Uterus (tissue), 3 donors: ENCODE measurements at regions not wholly inside any gene's neighbourhood (a gene's known extent, or its start where the extent isn't known, plus 50 kb on each side); places are given as distances from the start of the nearest gene placed in this dataset.
A peak's percentile ranks its signal among the peaks of the same experiment; 100 is the strongest.

Source experiments
- DNase-seq, 2 donors: peaks; one replicate each; pipeline ENCODE4 v3.0.0-alpha.2; 2019 to 2020
- H3K27ac ChIP-seq, 2 donors: fragments of 200-600 bp; sonication (generic); 1 replicate in 1 of 2; 2 replicates in 1 of 2; pipeline ENCODE4 v1.5.1; 2016 to 2018
- H3K27me3 ChIP-seq, 2 donors: fragments of 200-600 bp; sonication (generic); one replicate each; pipeline ENCODE4 v1.5.1; 2018 to 2019; ENCODE audit warnings: control low read depth in 1 of 2
- H3K36me3 ChIP-seq, 2 donors: fragments of 200-600 bp; sonication (generic); one replicate each; pipeline ENCODE4 v1.5.1; 2019; ENCODE audit warnings: control low read depth in 1 of 2
- H3K4me1 ChIP-seq, 2 donors: fragments of 200-600 bp; sonication (generic); one replicate each; pipeline ENCODE4 v1.5.1; 2018 to 2019; ENCODE audit warnings: control low read depth in 1 of 2
- H3K4me3 ChIP-seq, 2 donors: fragments of 200-600 bp; sonication (generic); 1 replicate in 1 of 2; 2 replicates in 1 of 2; pipeline ENCODE4 v1.5.1; 2018 to 2019; ENCODE audit warnings: mild to moderate bottlenecking in 1 of 2
- H3K9me3 ChIP-seq, 2 donors: fragments of 200-600 bp; sonication (generic); one replicate each; pipeline ENCODE4 v1.5.1; 2019; ENCODE audit warnings: control low read depth in 1 of 2
- CTCF ChIP-seq, 4 experiments: fragments of 200-600 bp in 2 of 4; fragments of 450-650 bp in 2 of 4; sonication (generic) in 2 of 4; IDR thresholded peaks; one replicate each; pipeline ENCODE4 v1.5.1; 2016 to 2019; ENCODE audit warnings: antibody characterized with exemption in 4 of 4, mild to moderate bottlenecking in 2 of 4, moderate library complexity in 1 of 4
- POLR2A ChIP-seq, 2 donors: fragments of 450-650 bp; IDR thresholded peaks; one replicate each; pipeline ENCODE4 v1.6.1; 2016; ENCODE audit warnings: antibody characterized with exemption in 2 of 2, mild to moderate bottlenecking in 1 of 2, moderate library complexity in 1 of 2
- intact Hi-C: fragments of 100-400 bp; cut with DNase I; formaldehyde crosslinking; loops from one replicate; pipeline ENCODE4 v1.15.1; 2023; ENCODE audit warnings: low total_unique reads
- donor health status: DM: yes; HTN: yes; CAD: no.

- Histone ChIP-seq H3K9me3 (no peaks in the 10 kb centered on the region), H3K4me3 (no peak overlapping the region), H3K27ac (no peak overlapping the region), H3K27me3 (no peaks in the 10 kb centered on the region), H3K4me1 (no peaks in the 10 kb centered on the region), H3K36me3 (no peaks in the 10 kb centered on the region)
- DNase-seq: no peak
- no peak for TF ChIP-seq CTCF (IDR thresholded peaks at IDR 0.05)
- no peak for TF ChIP-seq POLR2A (IDR thresholded peaks at IDR 0.05)
- intact Hi-C loops: no loop called here
Measured at GRCh38 chr11:113534625-113535024, 59.4 kb upstream of the DRD2 start.

GRCh38 chr11:113533425-113533698, 58.2 kb upstream of the DRD2 start:
- TF ChIP-seq POLR2A (IDR thresholded peaks at IDR 0.05) (no peak), CTCF (IDR thresholded peaks at IDR 0.05) (no peak)
- H3K4me1 ChIP-seq: no peaks in the 10 kb centered on the region
- intact Hi-C loops: no loop called here
- H3K36me3 ChIP-seq: no peaks in the 10 kb centered on the region
- no peak for DNase-seq
- H3K4me3 ChIP-seq: no peak overlapping the region
- H3K27me3 ChIP-seq: no peaks in the 10 kb centered on the region
- H3K27ac ChIP-seq: no peak overlapping the region
- H3K9me3 ChIP-seq: no peaks in the 10 kb centered on the region

- Histone ChIP-seq H3K9me3 (no peaks in the 10 kb centered on the region), H3K36me3 (no peaks in the 10 kb centered on the region), H3K4me1 (no peaks in the 10 kb centered on the region), H3K27me3 (no peaks in the 10 kb centered on the region), H3K4me3 (no peak overlapping the region), H3K27ac (no peak overlapping the region)
- DNase-seq: peak; percentile 62 to 66
- intact Hi-C loops: no loop called here
- no peak for TF ChIP-seq POLR2A (IDR thresholded peaks at IDR 0.05)
- TF ChIP-seq CTCF (IDR thresholded peaks at IDR 0.05): peak; percentile 62 to 81 (median 70)
Measured at GRCh38 chr11:113532697-113533424, 57.7 kb upstream of the DRD2 start.

- H3K27ac ChIP-seq: no peak overlapping the region
- no peak for DNase-seq
- no peaks in the 10 kb centered on the region for H3K4me1 ChIP-seq
- intact Hi-C loops: no loop called here
- H3K4me3 ChIP-seq: no peak overlapping the region
- H3K9me3 ChIP-seq: no peaks in the 10 kb centered on the region
- no peaks in the 10 kb centered on the region for H3K27me3 ChIP-seq
- no peaks in the 10 kb centered on the region for H3K36me3 ChIP-seq
- TF ChIP-seq CTCF (IDR thresholded peaks at IDR 0.05): no peak
- no peak for TF ChIP-seq POLR2A (IDR thresholded peaks at IDR 0.05)
Measured at GRCh38 chr11:113531575-113532451, 56.6 kb upstream of the DRD2 start.

- Histone ChIP-seq H3K27me3 (no peaks in the 10 kb centered on the region), H3K27ac (no peak overlapping the region), H3K4me3 (no peak overlapping the region), H3K36me3 (no peaks in the 10 kb centered on the region), H3K9me3 (no peaks in the 10 kb centered on the region), H3K4me1 (no peaks in the 10 kb centered on the region)
- intact Hi-C loops: no loop called here
- no peak for DNase-seq
- TF ChIP-seq POLR2A (IDR thresholded peaks at IDR 0.05) (no peak), CTCF (IDR thresholded peaks at IDR 0.05) (no peak)
Measured at GRCh38 chr11:113531083-113531482, 55.9 kb upstream of the DRD2 start.
